Activated CD4-positive, alpha-beta T cell treated with anti-CD3 and anti-CD28 coated beads, Interleukin-2, amount 10 ng/mL, durations not matched to agents 24 days and 14 days (primary cell): ENCODE measurements at regions not wholly inside any gene's neighbourhood (a gene's known extent, or its start where the extent isn't known, plus 50 kb on each side); places are given as distances from the start of the nearest gene placed in this dataset.

Experiments used
- DNase-seq: peaks from one replicate; pipeline ENCODE4 v3.0.0; 2022
- H3K27ac Mint-ChIP-seq: one replicate; pipeline ENCODE4 v1.8.0; 2022; ENCODE audit warnings: mild to moderate bottlenecking, mixed read lengths
- H3K27me3 Mint-ChIP-seq: one replicate; pipeline ENCODE4 v1.8.0; 2022; ENCODE audit warnings: mixed read lengths
- H3K36me3 Mint-ChIP-seq: one replicate; pipeline ENCODE4 v1.8.0; 2022; ENCODE audit warnings: low read depth, mild to moderate bottlenecking, mixed read lengths
- H3K4me1 Mint-ChIP-seq: one replicate; pipeline ENCODE4 v1.8.0; 2021; ENCODE audit warnings: mixed read lengths
- H3K4me3 Mint-ChIP-seq: one replicate; pipeline ENCODE4 v1.8.0; 2022; ENCODE audit warnings: mild to moderate bottlenecking, moderate library complexity, mixed read lengths
- H3K9me3 Mint-ChIP-seq: one replicate; pipeline ENCODE4 v1.8.0; 2021; ENCODE audit warnings: mixed read lengths
- intact Hi-C: fragments of 100-400 bp; cut with micrococcal nuclease; formaldehyde crosslinking; loops from one replicate; pipeline ENCODE4 v1.15.1; 2023

- Mint-ChIP-seq H3K4me3 (no peak overlapping the region), H3K9me3 (peaks cover 10% of the 10 kb centered on the region), H3K27me3 (peaks cover 7% of the 10 kb centered on the region), H3K27ac (no peak overlapping the region), H3K4me1 (peaks cover 22% of the 10 kb centered on the region), H3K36me3 (no peaks in the 10 kb centered on the region)
- intact Hi-C loops: no loop called here
- DNase-seq: peak; percentile 63
Observed at GRCh38 chr12:124687917-124688316, 120.5 kb upstream of the NCOR2 start.

GRCh38 chr12:124687174-124687902, 119.9 kb upstream of the NCOR2 start:
- intact Hi-C loops: no loop called here
- H3K27ac Mint-ChIP-seq: no peak overlapping the region
- H3K27me3 Mint-ChIP-seq: peaks cover 7% of the 10 kb centered on the region
- H3K36me3 Mint-ChIP-seq: no peaks in the 10 kb centered on the region
- peaks cover 9% of the 10 kb centered on the region for H3K9me3 Mint-ChIP-seq
- H3K4me1 Mint-ChIP-seq: peaks cover 22% of the 10 kb centered on the region
- DNase-seq: peak; percentile 62
- H3K4me3 Mint-ChIP-seq: peak overlapping the region; percentile 19

- peaks cover 23% of the 10 kb centered on the region for H3K4me1 Mint-ChIP-seq
- no peaks in the 10 kb centered on the region for H3K36me3 Mint-ChIP-seq
- no peak overlapping the region for H3K27ac Mint-ChIP-seq
- DNase-seq: no peak
- no peak overlapping the region for H3K4me3 Mint-ChIP-seq
- peaks cover 3% of the 10 kb centered on the region for H3K9me3 Mint-ChIP-seq
- H3K27me3 Mint-ChIP-seq: peaks cover 7% of the 10 kb centered on the region
- intact Hi-C loops: no loop called here
Observed at GRCh38 chr12:124686370-124687173, 119.2 kb upstream of the NCOR2 start.

- no peak for DNase-seq
- H3K9me3 Mint-ChIP-seq: peaks cover 3% of the 10 kb centered on the region
- no peak overlapping the region for H3K4me3 Mint-ChIP-seq
- no peak overlapping the region for H3K27ac Mint-ChIP-seq
- intact Hi-C loops: loop anchor here (2.0 kb wide), 1 partner anchor 27 kb away; no protein-coding TSS in a partner anchor
- H3K36me3 Mint-ChIP-seq: no peaks in the 10 kb centered on the region
- peaks cover 7% of the 10 kb centered on the region for H3K27me3 Mint-ChIP-seq
- peaks cover 25% of the 10 kb centered on the region for H3K4me1 Mint-ChIP-seq
Observed at GRCh38 chr12:124685689-124686369, 118.4 kb upstream of the NCOR2 start.

GRCh38 chr12:124684971-124685688, 117.7 kb upstream of the NCOR2 start:
- intact Hi-C loops: loop anchor here (2.0 kb wide), 1 partner anchor 28 kb away; no protein-coding TSS in a partner anchor
- Mint-ChIP-seq H3K36me3 (no peaks in the 10 kb centered on the region), H3K27ac (no peak overlapping the region), H3K4me1 (peaks cover 25% of the 10 kb centered on the region), H3K27me3 (peaks cover 7% of the 10 kb centered on the region), H3K9me3 (peaks cover 3% of the 10 kb centered on the region), H3K4me3 (no peak overlapping the region)
- no peak for DNase-seq

GRCh38 chr12:124684496-124684895, 117.1 kb upstream of the NCOR2 start:
- Mint-ChIP-seq H3K27ac (peak overlapping the region; percentile 20), H3K4me1 (peaks cover 25% of the 10 kb centered on the region), H3K4me3 (no peak overlapping the region), H3K9me3 (peaks cover 3% of the 10 kb centered on the region), H3K36me3 (no peaks in the 10 kb centered on the region), H3K27me3 (peaks cover 7% of the 10 kb centered on the region)
- no peak for DNase-seq
- intact Hi-C loops: loop anchor here (2.0 kb wide), 1 partner anchor 28 kb away; no protein-coding TSS in a partner anchor

- intact Hi-C loops: loop anchor here (2.0 kb wide), 1 partner anchor 29 kb away; no protein-coding TSS in a partner anchor
- Mint-ChIP-seq H3K27me3 (peaks cover 7% of the 10 kb centered on the region), H3K27ac (no peak overlapping the region), H3K4me3 (no peak overlapping the region), H3K4me1 (peaks cover 24% of the 10 kb centered on the region), H3K36me3 (no peaks in the 10 kb centered on the region), H3K9me3 (peaks cover 3% of the 10 kb centered on the region)
- DNase-seq: no peak
Observed at GRCh38 chr12:124683152-124684124, 116.0 kb upstream of the NCOR2 start.

- Mint-ChIP-seq H3K4me1 (peaks cover 20% of the 10 kb centered on the region), H3K27me3 (peaks cover 7% of the 10 kb centered on the region), H3K4me3 (no peak overlapping the region), H3K36me3 (no peaks in the 10 kb centered on the region), H3K9me3 (peaks cover 3% of the 10 kb centered on the region), H3K27ac (no peak overlapping the region)
- intact Hi-C loops: no loop called here
- DNase-seq: no peak
Observed at GRCh38 chr12:124682425-124683151, 115.2 kb upstream of the NCOR2 start.

- Mint-ChIP-seq H3K36me3 (no peaks in the 10 kb centered on the region), H3K27ac (no peak overlapping the region), H3K9me3 (peaks cover under 1% of the 10 kb centered on the region), H3K4me1 (peaks cover 13% of the 10 kb centered on the region), H3K27me3 (peaks cover 5% of the 10 kb centered on the region), H3K4me3 (no peak overlapping the region)
- intact Hi-C loops: no loop called here
- no peak for DNase-seq
Observed at GRCh38 chr12:124681779-124682391, 114.5 kb upstream of the NCOR2 start.

- intact Hi-C loops: no loop called here
- Mint-ChIP-seq H3K27me3 (peaks cover 5% of the 10 kb centered on the region), H3K4me3 (no peak overlapping the region), H3K4me1 (peaks cover 13% of the 10 kb centered on the region), H3K36me3 (no peaks in the 10 kb centered on the region), H3K27ac (no peak overlapping the region), H3K9me3 (no peaks in the 10 kb centered on the region)
- peak; percentile 58 for DNase-seq
Observed at GRCh38 chr12:124680863-124681778, 113.7 kb upstream of the NCOR2 start.
